HepG2 (cell line): ENCODE measurements at regions not wholly inside any gene's neighbourhood (a gene's known extent, or its start where the extent isn't known, plus 50 kb on each side); places are given as distances from the start of the nearest gene placed in this dataset.

Source experiments
- ATAC-seq: fragments of 200-7000 bp; cut with Tn5 transposase; 3 replicates; pipeline ENCODE4 v1.9.1; 2020; ENCODE audit warnings: mild to moderate bottlenecking, moderate library complexity
- BruUV-seq: library from RNA; stranded (reverse); fragments of 400-500 nt; replicated peaks from 2 replicates; lab custom pipeline; 2021; lab: Mats Ljungman, UMichigan
- CTCF ChIA-PET: fragments of 300-600 bp; formaldehyde crosslinking; extraction: SDS; loops from one replicate; lab custom pipeline; 2021; ENCODE audit warnings: low total read pairs, inconsistent platforms, low intra/inter-chr PET ratio; lab: Yijun Ruan, JAX
- POLR2A ChIA-PET: fragments of 350-600 bp; sonication (Branson Sonifier 250); formaldehyde crosslinking; loops from one replicate; lab custom pipeline; 2020; ENCODE audit warnings: antibody characterized with exemption, inconsistent platforms; lab: Yijun Ruan, JAX
- DNase-seq: peaks from one replicate; pipeline ENCODE4 v3.0.0-alpha.2; 2015; ENCODE audit warnings: low spot score
- FAIRE-seq: peaks from 3 replicates; lab custom pipeline; 2011; peaks lifted over from hg19 to GRCh38; lab: Jason Lieb, UNC
- H2AFZ ChIP-seq: one replicate; pipeline ENCODE4 v1.6.1; 2011; ENCODE audit warnings: low read length, inconsistent platforms
- H3K27ac ChIP-seq: fragments of 300-600 bp; 3 replicates; pipeline ENCODE4 v1.8.0; 2011; ENCODE audit warnings: mixed run types, mild to moderate bottlenecking, mixed read lengths, low read length, inconsistent platforms; ENCODE audit not compliant: insufficient read depth; ENCODE audit errors: extremely low read length
- H3K27me3 ChIP-seq, 2 experiments: fragments of 200-600 bp in 1 of 2; 2 replicates in 1 of 2; 3 replicates in 1 of 2; pipeline versions ENCODE4 v1.6.0 to v1.8.0; 2011; ENCODE audit warnings: low read length in 2 of 2, mild to moderate bottlenecking in 2 of 2, moderate library complexity in 2 of 2, inconsistent platforms in 1 of 2; ENCODE audit not compliant: insufficient read depth in 2 of 2, control insufficient read depth in 1 of 2
- H3K36me3 ChIP-seq, 2 experiments: fragments of 200-600 bp in 1 of 2; replicated peaks in 1 of 2; 2 replicates in 1 of 2; 3 replicates in 1 of 2; pipeline versions ENCODE4 v1.5.1 to v1.8.0; 2011; ENCODE audit warnings: low read length in 2 of 2, inconsistent platforms in 1 of 2; ENCODE audit not compliant: insufficient read depth in 2 of 2, control insufficient read depth in 1 of 2
- H3K4me1 ChIP-seq: 2 replicates; pipeline ENCODE4 v1.5.1; 2012; ENCODE audit warnings: low read length, inconsistent platforms; ENCODE audit not compliant: insufficient read depth
- H3K4me2 ChIP-seq: 2 replicates; pipeline ENCODE4 v1.6.0; 2011; ENCODE audit warnings: low read depth, low read length, inconsistent platforms
- H3K4me3 ChIP-seq, 3 experiments: fragments of 200-600 bp in 1 of 3; sonication (generic), shearing (Covaris generic) in 1 of 3; replicated peaks in 1 of 3; 2 replicates each; pipeline ENCODE4 v1.5.1; 2011 to 2016; ENCODE audit warnings: low read length in 3 of 3, inconsistent platforms in 2 of 3, low read depth in 2 of 3, mild to moderate bottlenecking in 2 of 3, control low read depth in 1 of 3, mixed read lengths in 1 of 3; ENCODE audit not compliant: insufficient read depth in 1 of 3
- H3K79me2 ChIP-seq: one replicate; pipeline ENCODE4 v1.6.1; 2011; ENCODE audit warnings: low read length, inconsistent platforms; ENCODE audit not compliant: insufficient read depth
- H3K9ac ChIP-seq: 2 replicates; pipeline ENCODE4 v1.6.0; 2011; ENCODE audit warnings: mild to moderate bottlenecking, low read depth, low read length, inconsistent platforms; ENCODE audit not compliant: insufficient read depth
- H3K9me3 ChIP-seq: 2 replicates; pipeline ENCODE4 v1.5.1; 2012; ENCODE audit warnings: mild to moderate bottlenecking, low read length
- H4K20me1 ChIP-seq: 2 replicates; pipeline ENCODE4 v1.6.0; 2011; ENCODE audit warnings: inconsistent platforms, mild to moderate bottlenecking, low read length, moderate library complexity; ENCODE audit not compliant: insufficient read depth
- ATF7 ChIP-seq, 2 experiments: fragments of 450-650 bp in 1 of 2; sonication (generic) in 1 of 2; formaldehyde crosslinking in 1 of 2; IDR thresholded peaks; 2 replicates each; pipeline versions ENCODE4 v1.4.0 to v1.6.1; 2016 to 2020; ENCODE audit warnings: antibody characterized with exemption in 1 of 2, mild to moderate bottlenecking in 1 of 2, missing genetic modification reagents in 1 of 2
- GABPA ChIP-seq, 2 experiments: IDR thresholded peaks; 2 replicates each; pipeline ENCODE4 v1.6.1; 2011 to 2016; ENCODE audit warnings: low read depth in 2 of 2, low read length in 1 of 2, missing biosample characterization in 1 of 2, missing genetic modification characterization in 1 of 2
- SP1 ChIP-seq, 2 experiments: fragments of 450-650 bp in 1 of 2; sonication (generic) in 1 of 2; formaldehyde crosslinking in 1 of 2; IDR thresholded peaks; 2 replicates each; pipeline versions ENCODE4 v1.4.0 to v1.6.1; 2016 to 2020; ENCODE audit warnings: missing genetic modification reagents in 1 of 2
- ZFP1 ChIP-seq: IDR thresholded peaks from 2 replicates; pipeline ENCODE4 v1.6.1; 2016
- ZFY ChIP-seq: sonication (generic); formaldehyde crosslinking; IDR thresholded peaks from 2 replicates; pipeline ENCODE4 v1.4.0; 2020; ENCODE audit warnings: missing genetic modification reagents
- in situ Hi-C: cut with HindIII; loops from 2 replicates; pipeline ENCODE4 v1.10.0; 2017; ENCODE audit warnings: low pct_unique_long_range_greater_than_20kb; ENCODE audit not compliant: extremely low pct_ligation_motif_present
- intact Hi-C: fragments of 100-400 bp; cut with micrococcal nuclease; formaldehyde crosslinking; loops from one replicate; pipeline ENCODE4 v1.10.0; 2022; ENCODE audit not compliant: unreplicated experiment
- TF ChIP-seq, protein P1 (sequence below): sonication (generic); formaldehyde crosslinking; IDR thresholded peaks from 2 replicates; pipeline ENCODE4 v1.5.1; 2020; ENCODE audit warnings: mild to moderate bottlenecking, missing genetic modification reagents, moderate library complexity

DNA sequence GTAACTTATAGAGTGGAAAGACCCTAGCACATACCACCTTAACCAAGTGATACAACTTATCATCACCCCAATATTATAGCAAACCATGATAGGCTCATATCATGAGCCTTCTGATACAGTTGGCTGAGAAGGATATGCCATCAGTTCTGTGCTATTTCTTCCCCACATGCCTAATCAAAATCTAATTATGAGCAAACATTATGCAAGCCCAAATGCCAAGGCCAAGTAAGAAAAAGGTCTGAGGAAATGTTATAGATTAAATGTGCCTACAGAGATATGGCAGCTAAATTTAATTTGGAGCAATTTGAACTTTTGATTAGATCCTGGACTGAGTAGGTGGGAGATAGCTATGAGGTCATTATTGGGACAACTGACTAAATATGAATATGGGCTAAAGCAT lies 225.9 kb upstream of the PMFBP1 start:
- H3K4me3 ChIP-seq, result no peak overlapping the region
- no peaks in the 10 kb centered on the region for H3K27me3 ChIP-seq
- peaks cover 4% of the 10 kb centered on the region; the same call in 1 of the 2 replicates for H3K9me3 ChIP-seq
- H3K4me2 ChIP-seq, result no peak overlapping the region
- no peak overlapping the region for H3K9ac ChIP-seq
- ChIA-PET POLR2A (no interaction called here), CTCF (no interaction called here)
- FAIRE-seq, result no peak
- no peak for TF ChIP-seq GABPA (IDR thresholded peaks at IDR 0.05; ENCODE audit: low read depth, low read length)
- no peak for TF ChIP-seq GABPA (CRISPR knock-in tag; IDR thresholded peaks at IDR 0.05; ENCODE audit: low read depth)
- TF ChIP-seq ATF7 (IDR thresholded peaks at IDR 0.05), result peak; percentile 39; the same call in 1 of the 2 replicates
- TF ChIP-seq ATF7 (CRISPR knock-in tag; IDR thresholded peaks at IDR 0.05), result no peak
- H3K27ac ChIP-seq, result no peak overlapping the region
- H4K20me1 ChIP-seq, result no peaks in the 10 kb centered on the region
- in situ Hi-C loops (no loop called here), intact Hi-C loops (no loop called here)
- DNase-seq, result no peak
- H2AFZ ChIP-seq, result no peak overlapping the region
- ATAC-seq, result no peak
- H3K79me2 ChIP-seq, result no peaks in the 10 kb centered on the region
- BruUV-seq, result no TSS peak
- no peaks in the 10 kb centered on the region for H3K4me1 ChIP-seq
- no peaks in the 10 kb centered on the region for H3K36me3 ChIP-seq

DNA sequence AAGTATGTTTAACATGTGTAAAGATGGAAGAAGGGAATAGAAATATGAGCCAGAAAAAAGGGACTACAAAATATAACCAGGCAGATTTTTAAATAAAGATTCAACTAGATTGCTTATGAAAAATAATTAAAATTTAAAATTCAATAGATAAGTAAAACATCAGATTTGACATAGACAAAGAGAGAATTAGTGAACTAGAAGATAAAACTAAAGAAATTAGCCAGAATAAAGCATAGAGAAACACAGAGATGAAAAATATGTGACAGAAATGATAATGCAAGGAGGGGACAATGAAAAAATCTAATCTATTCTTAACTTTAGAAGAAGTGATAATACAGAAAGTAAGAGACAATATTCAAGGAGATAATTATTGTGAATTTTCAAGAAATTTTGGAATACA lies 222.6 kb upstream of the PMFBP1 start:
- Histone ChIP-seq H3K27ac (no peak overlapping the region), H3K9ac (no peak overlapping the region), H3K4me1 (no peaks in the 10 kb centered on the region), H3K9me3 (peaks cover 4% of the 10 kb centered on the region; the same call in 1 of the 2 replicates), H3K79me2 (no peaks in the 10 kb centered on the region), H2AFZ (no peak overlapping the region), H4K20me1 (no peaks in the 10 kb centered on the region), H3K4me3 (no peak overlapping the region), H3K27me3 (no peaks in the 10 kb centered on the region), H3K4me2 (no peak overlapping the region), H3K36me3 (peaks cover 0 to 4% of the 10 kb centered on the region in 2 experiments; a peak in 2 of 5 replicates)
- in situ Hi-C loops (no loop called here), intact Hi-C loops (no loop called here)
- DNase-seq, result no peak
- BruUV-seq, result no TSS peak
- ATAC-seq, result no peak
- FAIRE-seq, result no peak
- ChIA-PET POLR2A (no interaction called here), CTCF (no interaction called here)
- no peak for TF ChIP-seq SP1 (IDR thresholded peaks at IDR 0.05)
- no peak for TF ChIP-seq SP1 (CRISPR knock-in tag; IDR thresholded peaks at IDR 0.05)
- TF ChIP-seq ZFY (CRISPR knock-in tag), result no peak
- TF ChIP-seq, protein P1, sequence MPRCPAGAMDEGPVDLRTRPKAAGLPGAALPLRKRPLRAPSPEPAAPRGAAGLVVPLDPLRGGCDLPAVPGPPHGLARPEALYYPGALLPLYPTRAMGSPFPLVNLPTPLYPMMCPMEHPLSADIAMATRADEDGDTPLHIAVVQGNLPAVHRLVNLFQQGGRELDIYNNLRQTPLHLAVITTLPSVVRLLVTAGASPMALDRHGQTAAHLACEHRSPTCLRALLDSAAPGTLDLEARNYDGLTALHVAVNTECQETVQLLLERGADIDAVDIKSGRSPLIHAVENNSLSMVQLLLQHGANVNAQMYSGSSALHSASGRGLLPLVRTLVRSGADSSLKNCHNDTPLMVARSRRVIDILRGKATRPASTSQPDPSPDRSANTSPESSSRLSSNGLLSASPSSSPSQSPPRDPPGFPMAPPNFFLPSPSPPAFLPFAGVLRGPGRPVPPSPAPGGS, result no peak
- TF ChIP-seq ZFP1 (CRISPR knock-in tag), result no peak
